ENCODE measurements at regions not wholly inside any gene's neighbourhood (a gene's known extent, or its start where the extent isn't known, plus 50 kb on each side); places are given as distances from the start of the nearest gene placed in this dataset.

GRCh38 chr18:78309924-78310323, 669.7 kb upstream of the SALL3 start:
- TF ChIP-seq CTCF (IDR thresholded peaks at IDR 0.05) (no peak), POLR2A (IDR thresholded peaks at IDR 0.05) (no peak)
